ENCODE measurements at regions not wholly inside any gene's neighbourhood (a gene's known extent, or its start where the extent isn't known, plus 50 kb on each side); places are given as distances from the start of the nearest gene placed in this dataset.
"Not testable (repeated sequence)": the region's sequence is repeated elsewhere in the genome, so short reads cannot be mapped to it uniquely, and the experiment has no call there.

- DNase-seq (ENCODE audit: low read depth in 2 of 2), result no peak
These were observed 684.4 kb upstream of the SYT4 start for GRCh38 chr18:43961722-43962121.

DNA sequence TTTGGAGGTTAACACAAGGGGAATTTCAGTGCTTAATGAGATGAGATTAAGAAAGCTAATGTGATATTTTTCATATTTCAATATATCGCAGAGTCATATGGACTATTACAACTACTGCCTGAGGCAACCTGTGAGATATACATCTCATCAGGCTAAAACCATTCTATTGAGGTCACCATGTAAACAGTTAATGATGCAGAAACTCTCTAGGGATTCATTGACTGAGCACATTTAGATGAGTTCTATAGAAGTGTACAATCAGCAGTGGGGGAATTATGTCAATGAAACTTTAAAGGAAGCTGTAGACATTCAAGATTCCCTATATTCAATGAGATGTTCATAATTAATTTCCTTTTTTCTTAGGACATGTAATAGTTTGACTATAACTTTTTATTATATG, 687.4 kb upstream of the SYT4 start:
- DNase-seq (ENCODE audit: low read depth in 2 of 2), result no peak

DNA sequence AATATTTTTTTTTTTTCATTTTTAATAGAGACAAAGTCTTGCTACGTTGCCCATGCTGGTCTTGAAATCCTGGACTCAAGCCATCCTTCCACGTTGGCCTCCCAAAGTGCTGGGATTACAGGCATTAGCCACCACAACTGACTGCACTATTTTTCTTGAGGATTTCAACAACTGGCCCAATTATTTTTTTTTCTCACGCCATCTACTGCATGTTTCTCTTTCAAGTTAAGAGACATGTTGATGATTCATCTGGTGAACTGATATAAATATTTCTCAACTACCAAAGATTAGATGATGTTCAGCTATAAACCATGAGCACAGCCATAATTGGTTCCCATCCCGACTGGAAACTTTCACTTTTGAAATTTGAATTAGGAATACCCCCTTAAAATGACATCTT, 688.4 kb upstream of the SYT4 start:
- no peak for DNase-seq (ENCODE audit: low read depth in 2 of 2)

- no peak for DNase-seq (ENCODE audit: low read depth in 2 of 2)
These were observed 693.4 kb upstream of the SYT4 start for GRCh38 chr18:43970656-43971055.

DNA sequence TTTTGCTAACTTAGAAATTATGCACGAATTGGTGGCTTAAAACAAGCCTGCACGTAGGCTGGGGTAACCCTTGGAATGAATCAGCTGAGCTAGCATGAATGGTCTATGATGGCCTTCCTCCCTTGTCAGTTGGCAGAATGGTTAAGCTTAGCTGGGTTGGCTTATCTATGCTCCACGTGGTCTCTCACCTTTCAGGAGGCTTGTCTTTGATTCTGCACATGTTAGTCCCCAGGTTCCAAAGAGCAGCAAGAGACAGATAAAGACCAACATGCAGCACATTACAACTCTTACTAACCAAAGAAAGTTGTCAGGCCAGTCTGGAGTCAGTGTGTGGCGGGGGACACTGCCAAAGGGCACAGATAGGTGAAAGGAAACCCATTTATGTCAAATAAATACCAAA, 700.9 kb upstream of the SYT4 start:
- DNase-seq (ENCODE audit: low read depth in 2 of 2), result no peak

- DNase-seq (ENCODE audit: low read depth in 2 of 2), result no peak
These were observed 698.1 kb upstream of the SETBP1 start for GRCh38 chr18:43982582-43982981.

- not testable (repeated sequence) for DNase-seq (ENCODE audit: low read depth in 2 of 2)
These were observed 693.6 kb upstream of the SETBP1 start for GRCh38 chr18:43987061-43987460.

DNA sequence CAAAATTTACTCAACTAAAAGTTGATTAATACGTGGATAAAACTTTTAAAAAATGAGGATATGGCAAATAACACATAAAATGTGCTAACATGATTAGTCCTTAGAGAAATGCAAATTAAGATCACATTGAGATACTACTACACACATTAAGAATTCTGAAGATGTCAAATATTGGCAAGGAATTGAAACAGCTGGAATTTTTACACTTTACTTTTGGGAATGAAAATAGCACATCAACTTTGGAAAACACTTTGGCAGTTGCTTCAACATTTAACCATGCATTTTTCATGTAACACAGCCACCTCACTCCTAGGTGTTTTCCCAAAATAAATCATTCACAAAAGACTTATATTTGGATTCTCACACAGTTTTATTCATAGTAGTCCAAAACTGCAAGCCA, 687.9 kb upstream of the SETBP1 start:
- no peak for DNase-seq (ENCODE audit: low read depth in 2 of 2)

- DNase-seq (ENCODE audit: low read depth in 2 of 2), result no peak
These were observed 686.3 kb upstream of the SETBP1 start for GRCh38 chr18:43994381-43994780.

GRCh38 chr18:44013871-44014270, 666.8 kb upstream of the SETBP1 start:
- DNase-seq (ENCODE audit: low read depth in 2 of 2), result no peak

GRCh38 chr18:44025421-44025820, 655.3 kb upstream of the SETBP1 start:
- no peak for DNase-seq (ENCODE audit: low read depth in 2 of 2)

- no peak for DNase-seq (ENCODE audit: low read depth in 2 of 2)
These were observed 652.6 kb upstream of the SETBP1 start for GRCh38 chr18:44028109-44028508.

- no peak for DNase-seq (ENCODE audit: low read depth in 2 of 2)
These were observed 649.6 kb upstream of the SETBP1 start for GRCh38 chr18:44031063-44031462.

GRCh38 chr18:44033144-44033701, 647.5 kb upstream of the SETBP1 start:
- no peak for DNase-seq (ENCODE audit: low read depth in 2 of 2)

DNA sequence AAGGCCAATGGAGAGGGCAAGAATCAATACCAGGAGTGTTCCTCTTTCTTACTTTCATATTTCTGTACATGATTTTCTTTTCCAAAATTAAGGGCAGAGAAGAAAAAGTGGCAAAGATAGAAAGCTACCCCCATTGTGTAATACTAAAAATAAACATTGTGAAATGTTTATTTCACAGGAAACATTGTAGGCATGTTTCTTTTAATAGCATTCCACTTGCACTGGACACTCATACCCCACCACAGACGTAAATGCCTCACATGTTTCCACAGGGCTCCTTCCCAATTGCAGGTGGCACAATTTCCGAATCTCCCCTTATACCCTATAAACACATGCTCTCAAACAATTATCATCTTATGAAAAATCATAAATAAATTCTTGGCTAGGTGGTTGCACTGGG, 645.1 kb upstream of the SETBP1 start:
- DNase-seq (ENCODE audit: low read depth in 2 of 2), result no peak

DNA sequence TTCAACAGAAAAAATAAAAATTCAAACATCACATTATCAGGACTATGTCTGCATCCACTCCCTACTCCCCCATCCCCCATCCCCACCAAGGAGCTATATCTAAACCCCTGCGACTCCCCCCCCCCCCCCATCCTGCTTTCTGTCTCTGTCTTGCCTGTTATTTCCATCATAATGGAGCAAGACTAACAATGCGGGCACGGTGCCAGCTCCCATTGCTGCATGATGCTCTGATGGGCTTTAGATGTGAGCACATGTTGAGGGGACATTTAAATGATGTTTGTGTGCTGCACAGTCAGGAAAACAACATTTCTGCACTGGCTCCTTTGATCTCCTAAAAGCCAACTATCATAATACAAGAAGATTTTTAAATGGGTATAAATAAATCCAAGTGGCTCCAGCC, 644.2 kb upstream of the SETBP1 start:
- DNase-seq (ENCODE audit: low read depth in 2 of 2), result peak; percentile 4 to 18

DNA sequence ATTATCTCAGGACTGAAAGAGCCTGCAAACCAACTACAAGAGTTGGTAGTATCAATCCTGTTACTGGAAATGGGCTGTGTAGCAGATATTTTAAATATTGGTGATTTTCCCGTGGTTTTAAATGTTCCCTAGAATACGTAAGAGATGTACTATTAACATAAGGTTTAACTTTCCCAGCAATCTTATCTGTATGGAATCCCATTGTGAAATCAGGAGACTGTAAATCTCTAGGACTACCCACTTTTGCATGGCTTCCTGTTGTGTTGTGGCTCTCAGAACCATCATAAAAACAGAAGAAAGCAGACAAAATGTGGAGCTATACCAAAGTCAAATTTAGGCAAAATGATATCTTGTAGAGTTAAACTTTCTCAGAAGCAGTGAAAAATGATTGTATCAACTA, 641.5 kb upstream of the SETBP1 start:
- no peak for DNase-seq (ENCODE audit: low read depth in 2 of 2)

DNA sequence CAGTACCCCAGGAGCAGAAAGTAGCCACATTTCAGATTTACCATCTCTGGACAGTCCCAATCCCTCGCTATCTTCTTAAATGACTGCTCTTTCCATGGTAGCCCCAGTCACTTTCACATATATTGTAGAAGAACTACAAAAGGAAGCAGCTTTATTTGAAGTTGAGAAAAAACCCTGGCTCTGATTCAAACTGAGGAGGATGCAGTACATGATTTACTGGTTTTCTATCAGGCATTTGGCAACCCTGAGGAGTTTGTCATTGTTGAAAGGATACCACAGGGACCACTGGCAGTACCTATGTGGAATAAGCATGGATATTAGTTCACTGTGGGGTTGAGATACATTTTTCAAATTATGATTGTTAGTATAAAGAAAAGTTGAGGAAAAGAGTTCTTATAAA, 640.9 kb upstream of the SETBP1 start:
- no peak for DNase-seq (ENCODE audit: low read depth in 2 of 2)

- no peak for DNase-seq (ENCODE audit: low read depth in 2 of 2)
These were observed 639.1 kb upstream of the SETBP1 start for GRCh38 chr18:44041553-44041952.

DNA sequence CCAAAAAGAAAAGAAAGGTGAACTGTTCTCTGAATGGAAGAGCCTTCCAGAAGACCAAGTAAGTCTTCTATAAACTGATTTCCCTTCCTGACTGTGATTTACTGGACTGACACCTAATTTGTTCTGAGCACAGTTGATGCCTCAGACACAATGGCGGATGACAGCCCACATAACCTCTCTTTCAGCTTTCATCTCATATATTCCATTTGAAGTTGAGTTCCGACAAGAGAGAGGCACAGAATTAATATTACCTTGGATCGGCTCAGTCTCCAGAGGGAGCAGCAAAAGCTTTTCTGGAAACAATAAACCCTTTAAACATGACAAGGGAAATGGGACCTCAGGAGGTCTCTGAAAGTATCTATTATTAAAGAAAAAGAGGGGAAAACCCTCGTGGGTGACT, 638.7 kb upstream of the SETBP1 start:
- no peak for DNase-seq (ENCODE audit: low read depth in 2 of 2)

DNA sequence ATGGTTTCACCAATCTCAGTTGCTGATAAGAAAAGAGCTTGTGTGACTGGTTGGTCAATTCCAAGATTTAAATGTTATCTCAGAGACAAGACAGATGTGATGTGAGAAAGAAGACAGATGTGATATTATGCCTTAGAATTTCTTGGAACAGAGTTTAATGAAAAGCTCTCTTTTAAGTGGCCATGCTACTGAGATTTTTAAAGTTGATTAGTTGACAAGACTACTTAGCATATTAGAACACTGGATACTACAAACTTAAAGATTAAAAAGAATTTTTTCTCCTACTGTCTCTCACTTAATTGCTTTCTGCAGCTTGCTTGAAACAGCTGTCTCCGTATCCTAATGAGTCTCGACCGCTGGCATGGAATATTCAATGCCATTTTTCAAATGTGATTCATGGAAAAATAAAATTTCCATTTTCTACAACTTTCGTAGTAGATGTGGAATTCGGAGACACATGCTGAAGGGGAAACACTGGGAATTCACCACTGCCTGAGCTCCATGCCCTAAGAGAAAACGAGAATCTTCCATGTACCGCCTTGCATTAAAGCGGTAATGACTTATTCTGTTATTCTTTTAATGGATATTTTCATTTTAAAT, 634.2 kb upstream of the SETBP1 start:
- no peak for DNase-seq (ENCODE audit: low read depth in 2 of 2)

- no peak for DNase-seq (ENCODE audit: low read depth in 2 of 2)
These were observed 633.1 kb upstream of the SETBP1 start for GRCh38 chr18:44047585-44047984.

GRCh38 chr18:44048435-44048834, 632.3 kb upstream of the SETBP1 start:
- DNase-seq (ENCODE audit: low read depth in 2 of 2), result no peak

DNA sequence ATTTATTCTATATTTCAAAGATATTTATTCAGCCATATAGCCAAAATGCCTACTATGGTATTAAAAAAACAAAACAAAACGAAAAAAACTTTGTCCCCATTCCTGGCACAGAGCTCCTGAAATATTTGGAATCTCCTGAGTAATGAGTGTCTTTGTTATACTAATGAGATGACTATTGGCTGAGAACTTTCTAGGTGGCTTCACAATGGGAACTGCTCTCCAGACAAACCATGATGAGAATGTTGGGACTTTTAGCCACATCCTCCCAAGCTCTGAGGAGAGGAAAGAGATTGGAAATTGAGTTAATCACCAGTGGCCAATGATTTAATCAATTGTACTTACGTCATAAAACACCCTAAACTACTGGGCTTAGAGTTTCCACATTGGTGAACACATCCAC, 631.8 kb upstream of the SETBP1 start:
- no peak for DNase-seq (ENCODE audit: low read depth in 2 of 2)
